ENCODE measurements at regions not wholly inside any gene's neighbourhood (a gene's known extent, or its start where the extent isn't known, plus 50 kb on each side); places are given as distances from the start of the nearest gene placed in this dataset.
A peak's percentile ranks its signal among the peaks of the same experiment; 100 is the strongest.
"Not testable (repeated sequence)": the region's sequence is repeated elsewhere in the genome, so short reads cannot be mapped to it uniquely, and the experiment has no call there.

- H3K27ac Mint-ChIP-seq (ENCODE audit: unreplicated experiment) = no peak overlapping the region
- H3K4me3 Mint-ChIP-seq (ENCODE audit: unreplicated experiment) = no peak overlapping the region
- DNase-seq (ENCODE audit: low spot score) = no peak
- H3K9me3 Mint-ChIP-seq (ENCODE audit: unreplicated experiment) = no peaks in the 10 kb centered on the region
- H3K4me1 Mint-ChIP-seq (ENCODE audit: unreplicated experiment) = peaks cover 30% of the 10 kb centered on the region
- no peaks in the 10 kb centered on the region for H3K27me3 Mint-ChIP-seq (ENCODE audit: unreplicated experiment)
- no peaks in the 10 kb centered on the region for H3K36me3 Mint-ChIP-seq (ENCODE audit: low read depth, unreplicated experiment)
- no peak for TF ChIP-seq CTCF (IDR thresholded peaks at IDR 0.05; ENCODE audit: unreplicated experiment)
These were observed 475.2 kb upstream of the FRG2C start for GRCh38 chr3:75188962-75189361.

DNA sequence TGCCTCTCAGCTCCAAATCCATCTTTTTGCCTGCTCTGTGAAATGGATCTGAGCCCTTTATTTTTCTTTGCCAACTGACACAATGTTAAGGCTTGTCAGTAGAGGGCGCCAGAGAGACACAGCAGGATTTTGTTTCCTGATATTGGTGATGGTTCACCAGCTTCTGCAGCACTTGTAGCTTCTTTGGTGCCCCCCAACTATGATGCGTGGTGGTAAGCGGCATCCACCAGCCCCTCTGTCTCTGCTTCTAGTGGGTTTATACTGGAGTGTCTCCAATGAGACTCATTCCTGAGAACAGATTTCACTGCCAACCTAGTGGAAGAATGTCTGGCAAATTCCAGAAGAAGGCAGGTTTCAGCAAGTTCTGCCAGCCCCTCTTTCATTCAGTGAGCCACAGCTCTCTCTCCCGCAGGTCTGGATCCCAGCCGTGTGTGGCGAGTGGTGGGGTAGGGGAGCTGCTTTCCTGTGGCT is 471.9 kb upstream of the FRG2C start:
- TF ChIP-seq CTCF (IDR thresholded peaks at IDR 0.05; ENCODE audit: unreplicated experiment) = peak; percentile 92
- peak; percentile 74 for DNase-seq (ENCODE audit: low spot score)
- H3K4me1 Mint-ChIP-seq (ENCODE audit: unreplicated experiment) = peaks cover 31% of the 10 kb centered on the region
- no peaks in the 10 kb centered on the region for H3K36me3 Mint-ChIP-seq (ENCODE audit: low read depth, unreplicated experiment)
- no peak overlapping the region for H3K4me3 Mint-ChIP-seq (ENCODE audit: unreplicated experiment)
- no peaks in the 10 kb centered on the region for H3K27me3 Mint-ChIP-seq (ENCODE audit: unreplicated experiment)
- H3K9me3 Mint-ChIP-seq (ENCODE audit: unreplicated experiment) = no peaks in the 10 kb centered on the region
- no peak overlapping the region for H3K27ac Mint-ChIP-seq (ENCODE audit: unreplicated experiment)

- Mint-ChIP-seq H3K4me3 (ENCODE audit: unreplicated experiment) (no peak overlapping the region), H3K27me3 (ENCODE audit: unreplicated experiment) (no peaks in the 10 kb centered on the region), H3K36me3 (ENCODE audit: low read depth, unreplicated experiment) (no peaks in the 10 kb centered on the region), H3K4me1 (ENCODE audit: unreplicated experiment) (peaks cover 31% of the 10 kb centered on the region), H3K27ac (ENCODE audit: unreplicated experiment) (no peak overlapping the region), H3K9me3 (ENCODE audit: unreplicated experiment) (no peaks in the 10 kb centered on the region)
- no peak for DNase-seq (ENCODE audit: low spot score)
- no peak for TF ChIP-seq CTCF (IDR thresholded peaks at IDR 0.05; ENCODE audit: unreplicated experiment)
These were observed 470.3 kb upstream of the FRG2C start for GRCh38 chr3:75193797-75194196.

- DNase-seq (ENCODE audit: low spot score); H3K27me3 Mint-ChIP-seq (ENCODE audit: unreplicated experiment): not testable (repeated sequence)
These were observed 449.8 kb upstream of the FRG2C start for GRCh38 chr3:75214332-75214731.

GRCh38 chr3:75218577-75218976 is 445.6 kb upstream of the FRG2C start:
- Mint-ChIP-seq H3K27me3 (ENCODE audit: unreplicated experiment) (peaks cover 5% of the 10 kb centered on the region), H3K9me3 (ENCODE audit: unreplicated experiment) (no peaks in the 10 kb centered on the region), H3K4me1 (ENCODE audit: unreplicated experiment) (peaks cover 33% of the 10 kb centered on the region), H3K4me3 (ENCODE audit: unreplicated experiment) (no peak overlapping the region), H3K36me3 (ENCODE audit: low read depth, unreplicated experiment) (peaks cover 16% of the 10 kb centered on the region), H3K27ac (ENCODE audit: unreplicated experiment) (no peak overlapping the region)
- no peak for TF ChIP-seq CTCF (IDR thresholded peaks at IDR 0.05; ENCODE audit: unreplicated experiment)
- no peak for DNase-seq (ENCODE audit: low spot score)

More at GRCh38 chr3:75214332-75214731, 449.8 kb upstream of the FRG2C start:
- H3K4me1 Mint-ChIP-seq (ENCODE audit: unreplicated experiment) = peaks cover 43% of the 10 kb centered on the region
- H3K36me3 Mint-ChIP-seq (ENCODE audit: low read depth, unreplicated experiment) = peaks cover 25% of the 10 kb centered on the region
- not testable (repeated sequence) for H3K4me3 Mint-ChIP-seq (ENCODE audit: unreplicated experiment); H3K9me3 Mint-ChIP-seq (ENCODE audit: unreplicated experiment); H3K27ac Mint-ChIP-seq (ENCODE audit: unreplicated experiment)

Measured in endothelial cell (in vitro differentiated cells).